Smooth muscle cell (in vitro differentiated cells): ENCODE measurements at regions not wholly inside any gene's neighbourhood (a gene's known extent, or its start where the extent isn't known, plus 50 kb on each side); places are given as distances from the start of the nearest gene placed in this dataset.

Experiments used
- DNase-seq: peaks from one replicate; lab custom pipeline; 2025; ENCODE audit not compliant: unreplicated experiment; lab: John Stamatoyannopoulos, UW
- H2AFZ ChIP-seq: fragments of 200-600 bp; sonication (generic); 2 replicates; pipeline ENCODE4 v1.6.0; 2016; ENCODE audit warnings: antibody characterized with exemption, low read depth, mild to moderate bottlenecking
- H3F3A ChIP-seq: fragments of 200-600 bp; sonication (generic); 2 replicates; pipeline ENCODE4 v1.6.0; 2017; ENCODE audit warnings: antibody characterized with exemption, low read depth
- H3K27ac ChIP-seq: fragments of 200-600 bp; sonication (generic); 2 replicates; pipeline ENCODE4 v1.5.1; 2016; ENCODE audit warnings: low read depth, mild to moderate bottlenecking
- H3K27me3 ChIP-seq: fragments of 200-600 bp; sonication (generic); 2 replicates; pipeline ENCODE4 v1.6.1; 2016; ENCODE audit warnings: low read depth, mild to moderate bottlenecking
- H3K36me3 ChIP-seq: fragments of 200-600 bp; sonication (generic); 2 replicates; pipeline ENCODE4 v1.5.1; 2016; ENCODE audit warnings: low read depth
- H3K4me1 ChIP-seq: fragments of 200-600 bp; sonication (generic); 2 replicates; pipeline ENCODE4 v1.5.1; 2016; ENCODE audit warnings: low read depth
- H3K4me2 ChIP-seq: fragments of 200-600 bp; sonication (generic); 2 replicates; pipeline ENCODE4 v1.6.0; 2016; ENCODE audit warnings: mild to moderate bottlenecking
- H3K4me3 ChIP-seq: fragments of 200-600 bp; sonication (generic); 2 replicates; pipeline ENCODE4 v1.5.1; 2016; ENCODE audit warnings: mild to moderate bottlenecking
- H3K79me2 ChIP-seq: fragments of 200-600 bp; sonication (generic); 2 replicates; pipeline ENCODE4 v1.6.0; 2016; ENCODE audit warnings: low read depth, mild to moderate bottlenecking
- H3K9ac ChIP-seq: fragments of 200-600 bp; sonication (generic); 2 replicates; pipeline ENCODE4 v1.6.0; 2016; ENCODE audit warnings: low read depth
- H3K9me3 ChIP-seq: fragments of 200-600 bp; sonication (generic); replicated peaks from 2 replicates; pipeline ENCODE4 v1.5.1; 2016; ENCODE audit warnings: low read depth
- H4K20me1 ChIP-seq: fragments of 200-600 bp; sonication (generic); 2 replicates; pipeline ENCODE4 v1.6.0; 2016; ENCODE audit warnings: low read depth
- WGBS: methylation state at CpG from one replicate; pipeline ENCODE4 v1.1.7; 2016; ENCODE audit warnings: low lambda C conversion rate; 5-methylcytosine and 5-hydroxymethylcytosine counted together
- TF ChIP-seq, protein P1 (sequence below): fragments of 200-600 bp; sonication (generic); IDR thresholded peaks from 2 replicates; pipeline ENCODE4 v1.5.1; 2017; ENCODE audit warnings: borderline replicate concordance, mild to moderate bottlenecking, antibody characterized with exemption; ENCODE audit not compliant: insufficient read depth, poor library complexity, severe bottlenecking

DNA sequence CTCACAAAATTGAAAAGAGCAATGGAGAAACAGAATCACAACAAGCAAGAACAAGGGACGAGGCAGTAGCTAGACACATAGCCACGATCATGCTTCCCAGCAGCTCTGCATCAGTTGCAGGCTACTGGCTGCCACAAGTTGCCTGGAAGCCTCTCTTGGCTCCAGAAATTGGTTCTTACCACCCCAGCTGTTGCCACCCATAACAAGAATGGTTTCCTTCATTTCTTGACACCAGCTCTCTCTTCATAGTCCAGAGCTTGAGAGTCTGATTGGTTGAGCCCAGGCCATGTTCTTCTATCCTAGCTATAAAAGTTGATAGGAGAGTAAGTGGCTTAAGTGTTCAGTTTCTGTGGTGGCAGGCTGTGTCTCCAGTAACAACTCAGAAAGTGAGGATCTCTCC lies 210.7 kb upstream of the ANKRD55 start:
- DNase-seq, result no peak
- H3K4me2 ChIP-seq, result no peak overlapping the region
- no peaks in the 10 kb centered on the region for H4K20me1 ChIP-seq
- no peaks in the 10 kb centered on the region for H3K27me3 ChIP-seq
- no peaks in the 10 kb centered on the region for H3K36me3 ChIP-seq
- 86% methylated on average over 2 of the region's 2 CpGs for WGBS
- no peak overlapping the region for H3K9ac ChIP-seq
- H3K79me2 ChIP-seq, result no peaks in the 10 kb centered on the region
- H3K27ac ChIP-seq, result no peak overlapping the region
- TF ChIP-seq, protein P1, sequence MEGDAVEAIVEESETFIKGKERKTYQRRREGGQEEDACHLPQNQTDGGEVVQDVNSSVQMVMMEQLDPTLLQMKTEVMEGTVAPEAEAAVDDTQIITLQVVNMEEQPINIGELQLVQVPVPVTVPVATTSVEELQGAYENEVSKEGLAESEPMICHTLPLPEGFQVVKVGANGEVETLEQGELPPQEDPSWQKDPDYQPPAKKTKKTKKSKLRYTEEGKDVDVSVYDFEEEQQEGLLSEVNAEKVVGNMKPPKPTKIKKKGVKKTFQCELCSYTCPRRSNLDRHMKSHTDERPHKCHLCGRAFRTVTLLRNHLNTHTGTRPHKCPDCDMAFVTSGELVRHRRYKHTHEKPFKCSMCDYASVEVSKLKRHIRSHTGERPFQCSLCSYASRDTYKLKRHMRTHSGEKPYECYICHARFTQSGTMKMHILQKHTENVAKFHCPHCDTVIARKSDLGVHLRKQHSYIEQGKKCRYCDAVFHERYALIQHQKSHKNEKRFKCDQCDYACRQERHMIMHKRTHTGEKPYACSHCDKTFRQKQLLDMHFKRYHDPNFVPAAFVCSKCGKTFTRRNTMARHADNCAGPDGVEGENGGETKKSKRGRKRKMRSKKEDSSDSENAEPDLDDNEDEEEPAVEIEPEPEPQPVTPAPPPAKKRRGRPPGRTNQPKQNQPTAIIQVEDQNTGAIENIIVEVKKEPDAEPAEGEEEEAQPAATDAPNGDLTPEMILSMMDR, result no peak
- H2AFZ ChIP-seq, result no peak overlapping the region
- H3K9me3 ChIP-seq, result no peaks in the 10 kb centered on the region
- H3K4me3 ChIP-seq, result no peak overlapping the region
- H3K4me1 ChIP-seq, result peaks cover 4% of the 10 kb centered on the region
- H3F3A ChIP-seq, result peaks cover 3% of the 10 kb centered on the region

DNA sequence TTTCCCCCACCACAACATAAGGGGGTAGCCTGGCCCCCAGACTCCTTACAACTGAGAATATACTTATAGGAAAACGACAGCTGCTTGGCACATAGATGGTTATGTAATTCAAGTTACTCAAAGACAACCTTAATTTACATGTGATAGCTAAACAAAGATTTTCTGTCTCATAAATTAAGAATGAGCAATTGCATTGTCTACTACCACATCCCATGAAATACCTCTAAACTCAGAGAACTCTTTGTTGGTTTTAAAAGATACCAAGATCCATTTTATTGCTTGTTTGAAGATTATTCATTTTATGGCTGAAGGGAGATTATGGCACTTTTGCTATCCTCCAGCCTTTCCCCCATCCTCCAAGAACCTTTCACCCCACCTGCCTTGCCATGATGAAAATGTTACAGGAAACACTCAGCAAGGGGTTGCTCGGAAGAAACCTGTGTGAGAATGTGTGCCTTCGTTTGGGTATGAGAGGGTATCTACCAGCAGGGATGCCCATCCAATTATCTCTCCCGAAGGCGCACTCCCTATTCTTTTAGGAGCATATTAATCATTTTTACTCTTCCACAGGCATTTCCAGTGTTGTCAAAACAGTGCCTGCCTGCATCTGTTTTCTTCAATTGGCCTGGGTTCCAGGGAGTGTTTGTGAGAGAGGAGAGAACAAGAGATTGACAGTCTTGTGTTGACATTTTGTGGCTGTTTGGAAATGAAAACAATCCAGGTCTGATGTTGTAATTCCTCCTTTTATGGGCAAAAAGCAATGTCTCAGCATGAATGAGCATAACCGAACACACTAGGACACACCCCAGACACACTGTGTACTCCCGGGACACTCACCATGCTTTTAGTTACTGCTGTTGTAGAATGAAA lies 208.0 kb upstream of the ANKRD55 start:
- Histone ChIP-seq H3K4me3 (no peak overlapping the region), H4K20me1 (no peaks in the 10 kb centered on the region), H3K27me3 (no peaks in the 10 kb centered on the region), H3K4me2 (peak overlapping the region; percentile 57), H3K27ac (no peak overlapping the region), H3K9ac (no peak overlapping the region), H3F3A (peaks cover 3% of the 10 kb centered on the region), H2AFZ (peak overlapping the region; percentile 86), H3K9me3 (no peaks in the 10 kb centered on the region), H3K79me2 (no peaks in the 10 kb centered on the region), H3K4me1 (peaks cover 4% of the 10 kb centered on the region), H3K36me3 (no peaks in the 10 kb centered on the region)
- 62% methylated on average over 7 of the region's 7 CpGs for WGBS
- no peak for DNase-seq
- TF ChIP-seq, protein P1, result no peak

DNA sequence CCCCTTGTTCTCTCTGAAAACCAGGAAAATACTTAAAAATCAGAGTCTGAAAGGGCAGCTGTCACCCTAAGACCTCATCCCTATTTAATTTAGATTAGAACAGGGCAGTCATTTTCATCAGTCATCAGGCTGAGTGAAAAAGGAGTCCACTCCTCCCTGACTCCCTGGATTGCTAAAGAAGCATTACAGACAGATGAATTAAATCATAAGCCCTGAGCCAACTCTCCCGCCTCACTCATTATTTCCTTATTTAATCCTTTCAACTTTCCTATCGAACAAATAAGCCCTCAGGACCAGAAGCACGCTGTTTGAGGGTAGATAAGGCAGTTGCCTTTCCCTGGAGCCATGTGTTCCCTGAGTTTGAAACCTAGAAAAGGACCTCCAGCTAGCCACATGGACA lies 201.9 kb upstream of the ANKRD55 start:
- H3K27ac ChIP-seq, result no peak overlapping the region
- H3K79me2 ChIP-seq, result no peaks in the 10 kb centered on the region
- WGBS, result 67% methylated on average over 3 of the region's 3 CpGs
- no peaks in the 10 kb centered on the region for H3K36me3 ChIP-seq
- DNase-seq, result no peak
- H3F3A ChIP-seq, result no peaks in the 10 kb centered on the region
- H4K20me1 ChIP-seq, result no peaks in the 10 kb centered on the region
- no peak overlapping the region for H3K9ac ChIP-seq
- TF ChIP-seq, protein P1, result no peak
- H3K27me3 ChIP-seq, result no peaks in the 10 kb centered on the region
- H2AFZ ChIP-seq, result no peak overlapping the region
- H3K4me3 ChIP-seq, result no peak overlapping the region
- no peaks in the 10 kb centered on the region for H3K4me1 ChIP-seq
- no peaks in the 10 kb centered on the region for H3K9me3 ChIP-seq
- no peak overlapping the region for H3K4me2 ChIP-seq
